Activated CD4-positive, alpha-beta T cell treated with anti-CD3 and anti-CD28 coated beads, Interleukin-10, Interleukin-2, amounts not matched to agents 100 ng/mL and 50 ng/mL, durations not matched to agents 16 hours and 8 hours (primary cell): ENCODE measurements at regions not wholly inside any gene's neighbourhood (a gene's known extent, or its start where the extent isn't known, plus 50 kb on each side); places are given as distances from the start of the nearest gene placed in this dataset.
"Not testable (repeated sequence)": the region's sequence is repeated elsewhere in the genome, so short reads cannot be mapped to it uniquely, and the experiment has no call there.

ENCODE experiments used
- DNase-seq: peaks from one replicate; pipeline ENCODE4 v3.0.0-alpha.2; 2020

GRCh38 chr7:124633740-124634139 is 131.9 kb downstream of the GPR37 start:
- DNase-seq = no peak

GRCh38 chr7:124630395-124630794 is 135.2 kb downstream of the GPR37 start:
- DNase-seq = no peak

GRCh38 chr7:124618871-124619270 is 146.7 kb downstream of the GPR37 start:
- no peak for DNase-seq

GRCh38 chr7:124618051-124618450 is 147.5 kb downstream of the GPR37 start:
- DNase-seq = not testable (repeated sequence)

- DNase-seq = no peak
Measured at GRCh38 chr7:124603066-124603465, 162.5 kb downstream of the GPR37 start.

GRCh38 chr7:124597509-124597908 is 168.1 kb downstream of the GPR37 start:
- no peak for DNase-seq

- no peak for DNase-seq
Measured at GRCh38 chr7:124596881-124597280, 168.7 kb downstream of the GPR37 start.

GRCh38 chr7:124590814-124591213 is 174.8 kb downstream of the GPR37 start:
- no peak for DNase-seq

GRCh38 chr7:124577256-124577655 is 188.3 kb downstream of the GPR37 start:
- DNase-seq = no peak

GRCh38 chr7:124575176-124575575 is 190.4 kb downstream of the GPR37 start:
- DNase-seq = peak; percentile 2

- DNase-seq = peak; percentile 21
Measured at GRCh38 chr7:124570558-124570957, 195.0 kb downstream of the GPR37 start.

GRCh38 chr7:124566583-124566982 is 199.0 kb downstream of the GPR37 start:
- DNase-seq = no peak

GRCh38 chr7:124557587-124557986 is 208.0 kb downstream of the GPR37 start:
- no peak for DNase-seq

GRCh38 chr7:124557101-124557500 is 208.5 kb downstream of the GPR37 start:
- DNase-seq = no peak

GRCh38 chr7:124553502-124553901 is 212.1 kb downstream of the GPR37 start:
- DNase-seq = no peak

- no peak for DNase-seq
Measured at GRCh38 chr7:124552217-124552616, 213.4 kb downstream of the GPR37 start.

- DNase-seq = no peak
Measured at GRCh38 chr7:124550036-124550435, 215.6 kb downstream of the GPR37 start.

GRCh38 chr7:124542476-124542875 is 223.1 kb downstream of the GPR37 start:
- no peak for DNase-seq

- DNase-seq = no peak
Measured at GRCh38 chr7:124536156-124536762, 229.3 kb downstream of the GPR37 start.

GRCh38 chr7:124532166-124532565 is 233.4 kb downstream of the GPR37 start:
- no peak for DNase-seq

GRCh38 chr7:124516911-124517310 is 248.7 kb downstream of the GPR37 start:
- no peak for DNase-seq

GRCh38 chr7:124515106-124515830 is 250.3 kb downstream of the GPR37 start:
- no peak for DNase-seq

GRCh38 chr7:124514471-124514870 is 251.1 kb downstream of the GPR37 start:
- DNase-seq = no peak

GRCh38 chr7:124497176-124497575 is 268.4 kb downstream of the GPR37 start:
- DNase-seq = no peak

- no peak for DNase-seq
Measured at GRCh38 chr7:124489925-124490324, 275.7 kb downstream of the GPR37 start.
